AG04450 (cell line): ENCODE measurements at regions not wholly inside any gene's neighbourhood (a gene's known extent, or its start where the extent isn't known, plus 50 kb on each side); places are given as distances from the start of the nearest gene placed in this dataset.
A peak's percentile ranks its signal among the peaks of the same experiment; 100 is the strongest.

ENCODE experiments used
- CTCF ChIA-PET: fragments of 300-600, 350-600 bp; formaldehyde crosslinking; extraction: SDS; loops from one replicate; lab custom pipeline; 2022; ENCODE audit warnings: antibody characterized with exemption, inconsistent platforms; lab: Charles Lee
- POLR2A ChIA-PET: fragments of 350-600 bp; formaldehyde crosslinking; extraction: SDS; loops from one replicate; lab custom pipeline; 2021; ENCODE audit warnings: antibody characterized with exemption, inconsistent platforms; lab: Yijun Ruan, JAX
- DNase-seq: peaks from one replicate; pipeline ENCODE4 v3.0.0-alpha.2; 2011; ENCODE audit warnings: low read depth, low spot score
- H3K27ac ChIP-seq: one replicate; pipeline ENCODE4 v1.5.1; 2012; ENCODE audit warnings: low read depth, low read length, control low read depth
- H3K27me3 ChIP-seq: one replicate; pipeline ENCODE4 v1.6.0; 2012; ENCODE audit warnings: low read length; ENCODE audit not compliant: control insufficient read depth, insufficient read depth
- H3K4me3 ChIP-seq: 2 replicates; pipeline ENCODE4 v1.5.1; 2011; ENCODE audit warnings: mild to moderate bottlenecking, low read depth, low read length, control low read depth
- H3K9me3 ChIP-seq: 2 replicates; pipeline ENCODE4 v1.5.1; 2012; ENCODE audit warnings: low read length; ENCODE audit not compliant: control insufficient read depth, insufficient read depth
- TF ChIP-seq, protein P1 (sequence below): IDR thresholded peaks from 2 replicates; pipeline ENCODE4 v1.5.1; 2011; ENCODE audit warnings: low read depth, low read length, control low read depth, inconsistent platforms

DNA sequence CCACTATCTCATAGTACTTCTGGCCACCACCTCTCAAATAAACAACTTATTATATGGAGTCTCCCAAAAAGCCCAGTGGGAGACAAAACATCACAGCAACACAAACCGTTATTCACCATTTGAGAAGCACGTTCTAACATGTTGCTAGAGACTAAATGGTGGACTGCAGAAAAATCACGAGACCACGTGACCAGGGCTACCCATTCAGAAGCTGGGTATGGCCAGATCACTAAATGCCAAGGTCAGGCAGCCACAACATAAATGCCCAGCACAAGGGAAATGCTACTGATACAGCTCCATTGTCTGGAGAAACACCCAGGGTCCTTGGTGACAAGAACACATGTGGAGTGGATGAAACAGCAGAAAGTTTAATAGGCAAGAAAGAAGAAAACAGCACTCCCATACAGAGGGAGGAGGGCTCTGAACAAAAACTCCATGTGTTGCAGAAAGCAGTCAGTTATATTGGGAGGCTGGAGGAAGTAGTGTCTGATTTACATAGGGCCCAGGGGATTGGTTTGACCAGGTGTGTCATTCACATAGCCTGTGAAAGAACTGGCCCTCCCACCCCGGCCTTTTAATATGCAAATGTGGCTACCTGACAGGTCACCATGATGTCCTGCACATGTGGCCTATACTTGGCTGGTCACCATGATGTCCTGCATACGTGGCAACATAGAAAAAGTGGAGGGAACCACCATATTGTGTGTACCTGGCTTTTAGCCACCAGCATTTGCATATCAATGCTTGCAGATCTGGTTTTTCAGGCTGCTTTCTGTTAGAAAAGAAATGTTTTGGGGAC is 97.2 kb downstream of the TRIM36 start:
- H3K4me3 ChIP-seq, result no peak overlapping the region
- no peak overlapping the region for H3K27ac ChIP-seq
- POLR2A ChIA-PET, result no interaction called here
- TF ChIP-seq, protein P1, sequence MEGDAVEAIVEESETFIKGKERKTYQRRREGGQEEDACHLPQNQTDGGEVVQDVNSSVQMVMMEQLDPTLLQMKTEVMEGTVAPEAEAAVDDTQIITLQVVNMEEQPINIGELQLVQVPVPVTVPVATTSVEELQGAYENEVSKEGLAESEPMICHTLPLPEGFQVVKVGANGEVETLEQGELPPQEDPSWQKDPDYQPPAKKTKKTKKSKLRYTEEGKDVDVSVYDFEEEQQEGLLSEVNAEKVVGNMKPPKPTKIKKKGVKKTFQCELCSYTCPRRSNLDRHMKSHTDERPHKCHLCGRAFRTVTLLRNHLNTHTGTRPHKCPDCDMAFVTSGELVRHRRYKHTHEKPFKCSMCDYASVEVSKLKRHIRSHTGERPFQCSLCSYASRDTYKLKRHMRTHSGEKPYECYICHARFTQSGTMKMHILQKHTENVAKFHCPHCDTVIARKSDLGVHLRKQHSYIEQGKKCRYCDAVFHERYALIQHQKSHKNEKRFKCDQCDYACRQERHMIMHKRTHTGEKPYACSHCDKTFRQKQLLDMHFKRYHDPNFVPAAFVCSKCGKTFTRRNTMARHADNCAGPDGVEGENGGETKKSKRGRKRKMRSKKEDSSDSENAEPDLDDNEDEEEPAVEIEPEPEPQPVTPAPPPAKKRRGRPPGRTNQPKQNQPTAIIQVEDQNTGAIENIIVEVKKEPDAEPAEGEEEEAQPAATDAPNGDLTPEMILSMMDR, result no peak
- peaks cover 7% of the 10 kb centered on the region; the same call in 1 of the 2 replicates for H3K9me3 ChIP-seq
- DNase-seq, result no peak
- no peaks in the 10 kb centered on the region for H3K27me3 ChIP-seq
- CTCF ChIA-PET, result no interaction called here

DNA sequence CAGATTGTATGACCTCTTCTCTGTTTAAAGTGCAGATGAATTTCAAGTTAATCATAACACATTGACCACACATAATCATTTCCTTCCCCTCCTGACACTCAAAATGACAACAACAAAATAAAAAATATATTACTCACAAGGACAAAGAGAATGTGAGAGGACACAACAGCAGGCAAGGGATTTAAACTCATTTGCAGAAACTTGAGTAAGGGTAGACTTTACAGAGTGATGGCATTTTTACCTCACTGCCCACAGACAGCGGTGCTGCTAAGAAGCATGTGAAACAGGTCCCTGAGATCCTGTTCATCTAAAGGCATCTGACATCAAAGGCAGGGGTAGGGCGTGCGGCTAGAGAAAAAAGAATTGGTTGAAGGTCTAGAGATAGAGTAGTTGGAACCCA is 99.0 kb downstream of the TRIM36 start:
- H3K9me3 ChIP-seq, result peaks cover 7% of the 10 kb centered on the region; the same call in 1 of the 2 replicates
- H3K27me3 ChIP-seq, result no peaks in the 10 kb centered on the region
- no peak overlapping the region for H3K27ac ChIP-seq
- no peak overlapping the region for H3K4me3 ChIP-seq
- TF ChIP-seq, protein P1, result no peak
- no peak for DNase-seq
- POLR2A ChIA-PET, result no interaction called here
- CTCF ChIA-PET, result interaction anchor here (2.7 kb wide), 1 partner anchor 1459 kb away, joined by 22 read pairs; no protein-coding TSS in a partner anchor

DNA sequence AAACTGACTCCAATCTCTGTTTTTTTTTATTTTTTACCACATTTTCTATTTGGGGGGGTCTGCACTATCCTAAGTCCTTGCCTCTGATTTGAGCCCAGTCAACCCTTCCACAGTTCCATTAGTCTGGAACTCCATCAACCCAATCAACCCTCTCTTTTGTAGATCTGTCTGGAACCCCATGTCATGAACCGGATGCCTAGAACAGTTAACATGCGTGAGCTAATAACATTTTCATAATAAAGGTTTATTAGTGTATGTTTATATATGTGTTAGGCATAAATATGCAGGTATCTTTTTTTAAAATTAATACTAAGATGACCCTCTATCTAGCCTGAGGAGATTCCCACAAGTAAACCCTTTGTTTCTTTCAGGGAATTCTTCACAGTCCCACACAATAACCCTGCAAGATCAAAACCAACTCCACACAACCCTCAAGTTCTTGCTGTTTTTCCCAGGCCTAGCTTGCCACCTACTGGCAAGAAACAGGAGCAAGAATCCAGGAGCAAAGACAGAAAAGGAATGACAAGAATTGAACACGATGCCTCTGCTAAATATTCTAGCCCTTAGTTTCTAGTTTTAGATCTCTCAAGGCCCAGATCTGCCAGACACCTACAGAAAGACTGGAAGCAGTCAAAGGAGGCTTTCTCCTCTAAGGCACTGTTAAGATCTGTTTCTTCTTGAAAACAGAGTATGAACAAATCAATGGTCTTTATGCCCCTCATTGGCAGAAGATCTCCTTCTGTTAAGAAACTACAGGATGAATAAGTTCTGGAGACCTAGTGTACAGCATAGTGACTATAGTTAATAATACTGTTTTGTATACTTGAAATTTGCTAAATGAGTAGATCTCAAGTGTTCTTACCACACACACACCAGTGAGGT is 100.4 kb downstream of the TRIM36 start:
- Histone ChIP-seq H3K9me3 (peaks cover 7% of the 10 kb centered on the region; the same call in 1 of the 2 replicates), H3K4me3 (no peak overlapping the region), H3K27me3 (no peaks in the 10 kb centered on the region), H3K27ac (no peak overlapping the region)
- POLR2A ChIA-PET, result no interaction called here
- CTCF ChIA-PET, result interaction anchor here (0.8 to 2.7 kb wide), 6 partner anchors 29 to 1457 kb away, joined by 3 to 22 read pairs (median 4); no protein-coding TSS in a partner anchor
- TF ChIP-seq, protein P1, result peak; percentile 67
- peak; percentile 27 for DNase-seq

- TF ChIP-seq, protein P1, result no peak
- no peak for DNase-seq
- Histone ChIP-seq H3K27me3 (no peaks in the 10 kb centered on the region), H3K9me3 (peaks cover 7% of the 10 kb centered on the region; the same call in 1 of the 2 replicates), H3K27ac (no peak overlapping the region), H3K4me3 (no peak overlapping the region)
- ChIA-PET CTCF (interaction anchor here (0.8 to 2.7 kb wide), 6 partner anchors 29 to 1457 kb away, joined by 3 to 22 read pairs (median 4); no protein-coding TSS in a partner anchor), POLR2A (no interaction called here)
These were observed 101.2 kb downstream of the TRIM36 start for GRCh38 chr5:115068239-115069086.
